ENCODE measurements at regions not wholly inside any gene's neighbourhood (a gene's known extent, or its start where the extent isn't known, plus 50 kb on each side); places are given as distances from the start of the nearest gene placed in this dataset.
"Not testable (repeated sequence)": the region's sequence is repeated elsewhere in the genome, so short reads cannot be mapped to it uniquely, and the experiment has no call there.

- DNase-seq (ENCODE audit: low read depth) = not testable (repeated sequence)
These were observed 169.0 kb upstream of the FOXD4L5 start for GRCh38 chr9:65454034-65454433.

DNA sequence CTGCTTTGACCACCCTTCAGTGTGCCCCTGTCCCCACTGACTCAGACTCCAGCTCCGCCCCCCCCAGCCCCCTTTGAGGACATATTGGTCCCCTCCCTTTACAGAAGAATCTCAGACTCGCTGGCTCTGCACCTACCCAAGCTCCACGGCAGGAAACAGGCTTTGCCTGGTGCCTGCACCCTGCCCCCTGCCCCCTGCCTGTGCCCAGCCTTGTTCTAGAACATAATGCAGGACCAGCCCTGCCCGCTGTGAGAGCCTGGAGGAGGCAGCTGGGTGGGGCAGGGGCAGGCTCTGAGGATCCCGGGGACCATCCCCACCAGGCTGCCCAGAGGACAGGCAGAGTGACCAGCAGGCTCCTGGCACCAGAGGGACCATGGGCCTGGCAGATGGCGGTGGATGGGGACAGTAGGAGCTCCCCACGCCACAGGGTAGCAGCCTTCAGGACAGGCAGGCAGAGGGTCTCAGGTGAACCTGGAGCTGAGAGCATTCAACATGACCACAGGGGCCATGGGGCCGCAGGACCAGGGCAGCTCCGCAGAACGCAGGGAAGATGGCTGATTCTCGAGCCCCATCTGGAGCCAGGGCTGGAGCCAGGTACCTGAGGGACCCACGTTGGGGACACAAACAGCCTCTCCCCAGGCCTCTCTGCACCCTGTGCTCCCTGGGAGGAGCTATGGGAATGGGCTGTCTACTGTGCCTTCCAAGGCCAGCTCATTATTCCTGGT, 165.0 kb upstream of the FOXD4L5 start:
- not testable (repeated sequence) for DNase-seq (ENCODE audit: low read depth)

DNA sequence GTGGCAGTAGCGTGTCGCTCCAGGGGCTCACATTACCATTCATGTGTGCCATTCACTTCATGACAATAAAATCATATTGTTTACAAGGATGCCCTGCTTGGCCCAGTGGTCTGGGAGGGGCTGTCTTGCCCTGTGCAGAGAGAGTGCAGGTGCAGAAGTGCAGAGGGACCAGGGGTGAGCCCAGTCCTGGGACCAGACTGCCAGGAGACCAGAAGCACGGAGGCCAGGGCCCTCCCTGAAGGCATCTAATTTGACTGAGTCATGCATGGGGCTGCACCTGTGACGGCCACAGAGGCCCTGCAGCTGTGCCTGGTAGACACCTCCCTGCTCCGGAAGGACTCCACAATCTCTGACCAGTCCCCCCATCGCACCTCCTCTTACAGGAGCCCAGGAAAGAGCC, 164.4 kb upstream of the FOXD4L5 start:
- DNase-seq (ENCODE audit: low read depth) = no peak

DNA sequence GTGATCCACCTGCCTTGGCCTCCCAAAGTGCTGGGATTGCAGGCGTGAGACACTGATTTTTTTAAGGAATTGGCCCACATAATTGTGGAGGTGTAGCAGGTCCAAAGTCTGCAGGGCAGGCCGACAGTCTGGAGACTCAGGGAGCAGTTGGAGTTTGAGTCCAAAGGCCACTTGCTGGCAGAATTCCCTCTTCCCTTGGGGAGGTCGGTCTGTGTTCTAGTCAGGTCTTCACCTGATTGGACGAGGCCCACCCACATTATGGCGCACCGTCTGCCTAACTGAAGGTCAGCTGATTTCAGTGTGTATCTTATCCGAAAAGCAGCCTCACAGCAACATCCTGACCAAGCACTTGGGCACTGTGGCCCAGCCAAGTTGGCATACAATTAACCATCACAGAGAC, 162.1 kb upstream of the FOXD4L5 start:
- DNase-seq (ENCODE audit: low read depth) = not testable (repeated sequence)

GRCh38 chr9:65445991-65446390, 161.0 kb upstream of the FOXD4L5 start:
- not testable (repeated sequence) for DNase-seq (ENCODE audit: low read depth)

DNA sequence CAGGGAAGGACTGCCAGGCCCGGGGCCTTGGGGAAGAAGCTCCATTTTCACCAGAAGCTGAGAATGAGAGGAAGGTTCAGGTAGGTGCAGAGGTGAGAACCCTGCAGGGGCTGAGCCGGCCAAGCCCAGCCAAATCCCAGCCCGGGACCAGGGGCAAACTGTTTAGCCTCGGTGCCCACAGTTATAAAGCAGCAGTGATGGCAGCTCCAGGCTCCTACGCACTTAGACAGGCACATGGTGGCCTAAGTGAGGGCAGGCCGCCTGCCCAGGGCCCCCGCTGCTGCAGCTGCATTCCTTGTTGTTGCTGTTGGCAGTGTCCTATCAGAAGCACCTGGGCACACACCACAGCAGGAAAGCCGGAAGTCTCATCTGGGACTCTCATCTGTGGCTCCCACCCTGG, 159.9 kb upstream of the FOXD4L5 start:
- no peak for DNase-seq (ENCODE audit: low read depth)

DNA sequence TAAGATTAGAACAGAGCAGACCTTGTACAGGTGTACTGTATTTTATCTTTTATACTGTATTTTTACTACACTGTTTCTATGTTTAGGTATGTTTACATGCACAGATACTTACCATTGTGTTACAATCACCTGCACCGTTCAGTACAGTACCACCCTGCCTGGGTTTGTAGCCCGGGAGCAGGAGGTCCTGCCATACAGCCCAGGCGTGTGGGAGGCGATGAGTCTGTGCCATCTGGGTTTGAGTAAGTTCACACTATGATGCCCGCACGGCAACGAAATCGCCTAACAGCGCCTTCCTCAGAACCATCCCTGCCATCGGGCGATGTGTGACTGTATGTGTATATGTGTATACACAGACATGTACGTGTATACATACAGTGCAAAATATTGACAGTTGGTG, 157.1 kb upstream of the FOXD4L5 start:
- not testable (repeated sequence) for DNase-seq (ENCODE audit: low read depth)

GRCh38 chr9:65441324-65441920, 156.4 kb upstream of the FOXD4L5 start:
- not testable (repeated sequence) for DNase-seq (ENCODE audit: low read depth)

- DNase-seq (ENCODE audit: low read depth) = no peak
These were observed 152.7 kb upstream of the FOXD4L5 start for GRCh38 chr9:65437724-65438123.

DNA sequence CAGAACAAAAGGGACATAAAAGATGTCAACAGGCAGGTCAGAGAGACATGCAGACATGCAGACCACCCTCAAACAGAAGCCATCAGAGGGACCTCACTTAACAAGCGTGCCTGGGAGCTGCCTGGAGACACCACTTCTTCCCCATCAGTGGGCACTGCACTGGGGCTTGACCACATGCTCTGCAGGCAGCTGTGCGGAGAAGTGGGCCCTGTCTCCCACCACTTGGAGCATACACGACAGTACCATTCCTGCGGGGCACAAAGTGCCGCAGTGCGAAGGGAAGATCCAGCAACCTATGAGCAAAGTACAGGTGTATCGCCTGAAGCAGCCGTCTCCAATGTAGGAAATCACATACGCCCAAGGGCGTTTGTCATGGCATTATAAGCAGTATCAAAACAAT, 150.5 kb upstream of the FOXD4L5 start:
- no peak for DNase-seq (ENCODE audit: low read depth)

GRCh38 chr9:65432722-65433323, 147.8 kb upstream of the FOXD4L5 start:
- DNase-seq (ENCODE audit: low read depth) = no peak

DNA sequence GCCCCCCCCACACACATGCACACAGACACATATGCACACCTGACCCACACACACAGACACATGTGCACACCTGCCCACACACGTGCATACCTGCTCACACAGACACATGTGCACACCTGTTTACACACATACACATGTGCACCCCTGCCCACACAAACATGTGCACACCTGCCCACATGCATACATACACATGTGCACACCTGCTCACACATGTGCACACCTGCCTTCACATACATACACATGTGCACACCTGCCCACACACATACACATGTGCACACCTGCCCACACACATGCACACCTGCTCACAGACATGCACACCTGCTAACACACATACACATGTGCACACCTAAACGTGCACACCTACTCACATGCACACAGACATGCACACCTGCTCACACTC, 147.0 kb upstream of the FOXD4L5 start:
- DNase-seq (ENCODE audit: low read depth) = no peak

DNA sequence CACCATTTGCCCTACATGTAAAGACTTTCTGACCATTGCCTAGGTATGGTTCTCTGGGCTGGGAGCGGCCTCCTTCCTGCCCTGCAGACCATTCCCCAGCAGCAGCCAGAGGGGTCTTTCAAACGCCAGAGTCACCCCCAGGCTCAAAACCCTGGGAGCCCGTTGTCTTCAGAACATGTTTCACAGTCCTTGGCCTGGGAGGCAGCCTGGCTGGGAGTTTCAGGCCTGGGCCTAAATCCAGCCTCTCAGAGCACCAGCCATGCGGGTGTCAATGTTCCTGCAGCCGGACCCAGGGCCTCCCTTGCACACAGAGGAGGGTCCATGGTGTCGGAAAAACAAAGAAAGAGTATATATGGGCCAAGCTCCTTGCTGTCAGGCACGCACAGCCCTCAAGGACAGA, 145.2 kb upstream of the FOXD4L5 start:
- no peak for DNase-seq (ENCODE audit: low read depth)

GRCh38 chr9:65427361-65427760, 142.4 kb upstream of the FOXD4L5 start:
- DNase-seq (ENCODE audit: low read depth) = not testable (repeated sequence)

- not testable (repeated sequence) for DNase-seq (ENCODE audit: low read depth)
These were observed 141.8 kb upstream of the FOXD4L5 start for GRCh38 chr9:65426813-65427212.

- no peak for DNase-seq (ENCODE audit: low read depth)
These were observed 141.2 kb upstream of the FOXD4L5 start for GRCh38 chr9:65426231-65426630.

DNA sequence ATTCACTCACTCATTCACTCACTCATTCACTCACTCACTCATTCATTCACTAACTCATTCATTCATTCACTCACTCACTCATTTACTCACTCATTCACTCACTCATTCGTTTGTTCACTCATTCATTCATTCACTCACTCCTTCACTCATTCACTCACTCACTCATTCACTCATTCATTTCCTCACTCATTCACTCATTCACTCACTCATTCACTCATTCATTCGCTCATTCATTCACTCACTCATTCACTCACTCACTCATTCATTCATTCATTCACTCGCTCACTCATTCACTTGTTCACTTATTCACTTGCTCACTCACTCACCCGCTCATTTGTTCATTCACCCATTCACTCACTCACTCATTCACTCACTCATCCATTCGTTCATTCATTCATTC, 140.2 kb upstream of the FOXD4L5 start:
- not testable (repeated sequence) for DNase-seq (ENCODE audit: low read depth)

- not testable (repeated sequence) for DNase-seq (ENCODE audit: low read depth)
These were observed 139.5 kb upstream of the FOXD4L5 start for GRCh38 chr9:65424437-65424984.

GRCh38 chr9:65423691-65424436, 138.9 kb upstream of the FOXD4L5 start:
- not testable (repeated sequence) for DNase-seq (ENCODE audit: low read depth)

- not testable (repeated sequence) for DNase-seq (ENCODE audit: low read depth)
These were observed 138.1 kb upstream of the FOXD4L5 start for GRCh38 chr9:65422966-65423690.

DNA sequence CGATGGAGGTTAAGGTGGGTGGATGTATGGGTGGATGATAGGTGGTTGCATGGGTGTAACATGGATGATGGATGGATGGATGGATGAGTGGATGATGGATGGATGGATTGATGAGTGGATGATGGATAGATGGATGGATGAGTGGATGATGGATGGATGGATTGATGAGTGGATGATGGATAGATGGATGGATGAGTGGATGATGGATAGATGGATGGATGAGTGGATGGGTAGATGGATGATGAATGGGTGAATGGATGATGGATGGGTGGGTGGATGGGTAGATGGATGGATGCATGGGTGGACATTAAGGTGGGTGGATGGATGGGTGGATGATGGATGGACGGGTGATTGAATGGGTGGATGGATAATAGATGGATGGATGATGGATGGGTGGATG, 136.5 kb upstream of the FOXD4L5 start:
- not testable (repeated sequence) for DNase-seq (ENCODE audit: low read depth)

DNA sequence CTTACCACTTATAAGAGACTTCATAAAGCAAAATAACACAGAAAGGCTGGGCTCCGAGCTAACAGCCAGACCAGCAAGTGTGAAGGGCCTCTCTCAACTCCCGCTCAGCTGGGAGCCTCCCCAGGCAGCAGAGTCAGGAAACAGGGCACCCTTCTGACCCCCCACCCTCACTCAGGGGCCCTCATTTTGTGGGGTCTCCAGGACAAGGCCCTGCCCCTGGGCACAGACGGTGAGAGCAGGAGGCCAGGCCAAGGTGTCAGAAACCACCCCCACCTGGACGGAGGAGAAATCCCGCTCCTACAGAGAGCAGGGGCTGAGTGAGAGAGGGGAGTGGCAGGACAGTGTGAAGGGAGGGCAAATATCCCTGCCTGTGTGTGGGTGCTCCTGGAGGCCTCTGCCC, 135.8 kb upstream of the FOXD4L5 start:
- DNase-seq (ENCODE audit: low read depth) = no peak

Measured in HS-5 (cell line).